DND-41 (cell line): ENCODE measurements at regions not wholly inside any gene's neighbourhood (a gene's known extent, or its start where the extent isn't known, plus 50 kb on each side); places are given as distances from the start of the nearest gene placed in this dataset.

Experiments
- ATAC-seq: fragments of 200-7000 bp; cut with Tn5 transposase; 3 replicates; pipeline ENCODE4 v1.9.1; 2021; ENCODE audit warnings: low read depth; ENCODE audit not compliant: insufficient read depth
- DNase-seq: peaks from one replicate; pipeline ENCODE4 v3.0.0-alpha.2; 2020
- H2AFZ ChIP-seq: 2 replicates; pipeline ENCODE4 v1.6.0; 2012; ENCODE audit warnings: low read depth, low read length
- H3K27ac ChIP-seq: 2 replicates; pipeline ENCODE4 v1.5.1; 2012; ENCODE audit warnings: low read length, inconsistent platforms
- H3K27me3 ChIP-seq: fragments of 200-600 bp; sonication (generic); 2 replicates; pipeline ENCODE4 v1.6.0; 2012; ENCODE audit warnings: low read length, mild to moderate bottlenecking, inconsistent platforms; ENCODE audit not compliant: insufficient read depth, poor library complexity
- H3K36me3 ChIP-seq: 2 replicates; pipeline ENCODE4 v1.5.1; 2012; ENCODE audit warnings: low read length, inconsistent platforms; ENCODE audit not compliant: insufficient read depth
- H3K4me1 ChIP-seq: 2 replicates; pipeline ENCODE4 v1.5.1; 2012; ENCODE audit warnings: mild to moderate bottlenecking, low read length; ENCODE audit not compliant: insufficient read depth
- H3K4me2 ChIP-seq: 2 replicates; pipeline ENCODE4 v1.6.0; 2012; ENCODE audit warnings: mild to moderate bottlenecking, moderate library complexity, low read length, inconsistent platforms; ENCODE audit not compliant: insufficient read depth
- H3K4me3 ChIP-seq, 2 experiments: fragments of 200-600 bp in 1 of 2; shearing (Covaris generic) in 1 of 2; 2 replicates each; pipeline ENCODE4 v1.5.1; 2012 to 2016; ENCODE audit warnings: inconsistent platforms in 2 of 2, low read length in 2 of 2, mild to moderate bottlenecking in 2 of 2, low read depth in 1 of 2, moderate library complexity in 1 of 2
- H3K79me2 ChIP-seq: 2 replicates; pipeline ENCODE4 v1.6.0; 2012; ENCODE audit warnings: low read length, inconsistent platforms; ENCODE audit not compliant: insufficient read depth
- H3K9ac ChIP-seq: 2 replicates; pipeline ENCODE4 v1.6.0; 2012; ENCODE audit warnings: low read depth, mild to moderate bottlenecking, inconsistent platforms, low read length, moderate library complexity
- H3K9me3 ChIP-seq: 2 replicates; pipeline ENCODE4 v1.5.1; 2012; ENCODE audit warnings: low read length, moderate library complexity, mild to moderate bottlenecking, inconsistent platforms; ENCODE audit not compliant: insufficient read depth, severe bottlenecking
- H4K20me1 ChIP-seq: 2 replicates; pipeline ENCODE4 v1.6.0; 2012; ENCODE audit warnings: low read length; ENCODE audit not compliant: insufficient read depth
- EZH2 ChIP-seq: IDR thresholded peaks from 3 replicates; pipeline ENCODE4 v1.6.1; 2012; ENCODE audit warnings: borderline replicate concordance, low read depth, mild to moderate bottlenecking, moderate library complexity, low read length, inconsistent platforms; ENCODE audit not compliant: severe bottlenecking
- TF ChIP-seq, protein P1 (sequence below): IDR thresholded peaks from 2 replicates; pipeline ENCODE4 v1.5.1; 2012; ENCODE audit warnings: borderline replicate concordance, low read length, moderate library complexity, mild to moderate bottlenecking; ENCODE audit not compliant: poor library complexity, severe bottlenecking; ENCODE audit errors: extremely low read depth

DNA sequence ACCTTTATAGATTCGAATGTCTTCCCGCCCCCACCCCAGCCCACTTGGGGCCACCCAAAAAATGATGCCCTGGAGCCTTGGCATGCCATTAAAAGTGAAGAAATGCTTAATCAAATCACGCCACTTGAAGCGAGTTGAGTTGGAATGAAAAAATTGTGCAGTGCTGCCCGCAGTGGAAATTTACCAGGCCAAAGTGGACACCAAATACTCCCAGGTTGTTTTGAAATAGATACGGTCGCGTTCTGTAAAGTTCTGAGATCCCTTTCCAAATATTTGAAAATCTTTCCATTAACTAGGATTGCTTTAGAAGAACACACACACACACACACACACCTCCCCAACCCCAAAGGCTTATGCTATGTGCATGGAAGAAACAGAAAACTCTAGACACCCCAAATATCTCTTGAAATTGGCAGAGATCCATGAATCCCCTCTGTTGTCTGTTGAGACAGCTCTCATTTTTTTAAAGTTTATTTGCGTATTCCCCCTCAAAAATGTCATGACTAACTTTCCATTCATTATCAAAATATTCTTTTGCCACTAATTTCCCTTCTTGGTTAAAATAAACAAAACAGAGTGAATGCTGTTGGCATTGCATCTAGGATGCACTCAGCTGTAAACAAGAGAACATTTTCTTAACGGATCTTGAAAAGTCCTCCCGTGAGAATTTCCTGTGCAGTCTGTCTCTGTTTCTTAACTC, 142.3 kb upstream of the KCNE2 start:
- DNase-seq (no peak), ATAC-seq (no peak)
- no peaks in the 10 kb centered on the region for H3K79me2 ChIP-seq
- no peaks in the 10 kb centered on the region for H3K4me1 ChIP-seq
- no peaks in the 10 kb centered on the region for H4K20me1 ChIP-seq
- no peak overlapping the region for H3K27ac ChIP-seq
- TF ChIP-seq EZH2: no peak
- TF ChIP-seq, protein P1, sequence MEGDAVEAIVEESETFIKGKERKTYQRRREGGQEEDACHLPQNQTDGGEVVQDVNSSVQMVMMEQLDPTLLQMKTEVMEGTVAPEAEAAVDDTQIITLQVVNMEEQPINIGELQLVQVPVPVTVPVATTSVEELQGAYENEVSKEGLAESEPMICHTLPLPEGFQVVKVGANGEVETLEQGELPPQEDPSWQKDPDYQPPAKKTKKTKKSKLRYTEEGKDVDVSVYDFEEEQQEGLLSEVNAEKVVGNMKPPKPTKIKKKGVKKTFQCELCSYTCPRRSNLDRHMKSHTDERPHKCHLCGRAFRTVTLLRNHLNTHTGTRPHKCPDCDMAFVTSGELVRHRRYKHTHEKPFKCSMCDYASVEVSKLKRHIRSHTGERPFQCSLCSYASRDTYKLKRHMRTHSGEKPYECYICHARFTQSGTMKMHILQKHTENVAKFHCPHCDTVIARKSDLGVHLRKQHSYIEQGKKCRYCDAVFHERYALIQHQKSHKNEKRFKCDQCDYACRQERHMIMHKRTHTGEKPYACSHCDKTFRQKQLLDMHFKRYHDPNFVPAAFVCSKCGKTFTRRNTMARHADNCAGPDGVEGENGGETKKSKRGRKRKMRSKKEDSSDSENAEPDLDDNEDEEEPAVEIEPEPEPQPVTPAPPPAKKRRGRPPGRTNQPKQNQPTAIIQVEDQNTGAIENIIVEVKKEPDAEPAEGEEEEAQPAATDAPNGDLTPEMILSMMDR: no peak
- no peak overlapping the region for H3K4me2 ChIP-seq
- no peak overlapping the region for H3K4me3 ChIP-seq
- no peaks in the 10 kb centered on the region for H3K36me3 ChIP-seq
- H3K9me3 ChIP-seq: no peaks in the 10 kb centered on the region
- no peaks in the 10 kb centered on the region for H3K27me3 ChIP-seq
- H3K9ac ChIP-seq: no peak overlapping the region
- no peak overlapping the region for H2AFZ ChIP-seq

DNA sequence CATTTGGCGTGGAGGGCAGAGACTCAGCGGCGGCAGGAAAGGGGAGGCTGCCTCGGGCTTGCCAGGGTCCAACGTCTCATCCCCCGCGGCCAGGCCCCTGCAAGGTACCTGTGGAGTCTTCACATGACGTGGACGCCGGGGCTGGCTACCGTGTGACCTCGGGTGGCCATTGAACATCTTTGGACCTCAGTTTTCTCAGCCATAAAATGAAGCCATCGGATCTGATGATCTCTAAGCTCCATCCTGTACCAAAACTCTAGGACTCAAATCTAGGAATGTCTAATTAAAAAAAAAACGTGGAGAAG, 141.8 kb upstream of the KCNE2 start:
- Histone ChIP-seq H3K4me3 (no peak overlapping the region), H3K9me3 (no peaks in the 10 kb centered on the region), H3K27me3 (no peaks in the 10 kb centered on the region), H3K9ac (no peak overlapping the region), H3K27ac (no peak overlapping the region), H3K4me1 (no peaks in the 10 kb centered on the region), H3K4me2 (no peak overlapping the region), H3K36me3 (no peaks in the 10 kb centered on the region), H4K20me1 (no peaks in the 10 kb centered on the region), H3K79me2 (no peaks in the 10 kb centered on the region), H2AFZ (no peak overlapping the region)
- no peak for ATAC-seq
- DNase-seq: no peak
- no peak for TF ChIP-seq EZH2
- TF ChIP-seq, protein P1: no peak

DNA sequence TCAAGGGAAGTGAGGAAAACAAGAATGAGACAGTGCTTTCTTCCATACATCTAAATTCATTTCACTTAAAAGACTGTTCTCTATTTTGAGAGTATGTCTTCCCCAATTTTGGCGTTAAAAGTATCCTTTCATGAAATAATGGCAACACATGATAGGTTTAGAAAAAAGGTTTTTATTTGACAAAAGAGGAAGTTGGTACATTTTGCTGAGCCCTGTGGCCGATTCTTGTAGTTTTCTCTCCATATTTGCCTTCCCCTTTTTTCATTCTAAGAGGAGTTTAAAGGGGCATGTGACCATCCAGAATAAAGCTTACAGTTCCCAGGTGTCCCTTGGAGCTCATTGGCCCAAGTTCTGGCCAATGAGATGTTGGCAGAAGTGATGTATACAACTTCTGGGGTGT, 140.4 kb upstream of the KCNE2 start:
- ATAC-seq (no peak), DNase-seq (no peak)
- Histone ChIP-seq H3K36me3 (no peaks in the 10 kb centered on the region), H3K4me3 (no peak overlapping the region), H3K27ac (no peak overlapping the region), H3K4me2 (no peak overlapping the region), H4K20me1 (no peaks in the 10 kb centered on the region), H3K79me2 (no peaks in the 10 kb centered on the region), H3K9ac (no peak overlapping the region), H2AFZ (no peak overlapping the region), H3K27me3 (no peaks in the 10 kb centered on the region), H3K9me3 (no peaks in the 10 kb centered on the region), H3K4me1 (no peaks in the 10 kb centered on the region)
- TF ChIP-seq, protein P1: no peak
- TF ChIP-seq EZH2: no peak
